Right ventricle myocardium inferior (tissue), 1 donor: ENCODE measurements at regions not wholly inside any gene's neighbourhood (a gene's known extent, or its start where the extent isn't known, plus 50 kb on each side); places are given as distances from the start of the nearest gene placed in this dataset.

Source experiments
- ATAC-seq: fragments of 200-7000 bp; cut with Tn5 transposase; one replicate; pipeline ENCODE4 v1.9.1; 2020; ENCODE audit warnings: mild to moderate bottlenecking, moderate library complexity
- DNase-seq: peaks from one replicate; pipeline ENCODE4 v3.0.0; 2021; ENCODE audit errors: missing footprints
- intact Hi-C: fragments of 100-400 bp; cut with DNase I; formaldehyde crosslinking; loops from one replicate; pipeline ENCODE4 v1.11.0; 2022
- donor health status: DM: no; HTN: yes; CAD: no; lungs with severe emphysema.

GRCh38 chr5:174315871-174316270 is 270.4 kb downstream of the NSG2 start:
- ATAC-seq (no peak), DNase-seq (no peak)
- intact Hi-C loops = loop anchor here (10.0 kb wide), 1 partner anchor 341 kb away; no protein-coding TSS in a partner anchor

GRCh38 chr5:174316326-174316725 is 270.8 kb downstream of the NSG2 start:
- ATAC-seq (no peak), DNase-seq (no peak)
- intact Hi-C loops = loop anchor here (10.0 kb wide), 1 partner anchor 342 kb away; no protein-coding TSS in a partner anchor

DNA sequence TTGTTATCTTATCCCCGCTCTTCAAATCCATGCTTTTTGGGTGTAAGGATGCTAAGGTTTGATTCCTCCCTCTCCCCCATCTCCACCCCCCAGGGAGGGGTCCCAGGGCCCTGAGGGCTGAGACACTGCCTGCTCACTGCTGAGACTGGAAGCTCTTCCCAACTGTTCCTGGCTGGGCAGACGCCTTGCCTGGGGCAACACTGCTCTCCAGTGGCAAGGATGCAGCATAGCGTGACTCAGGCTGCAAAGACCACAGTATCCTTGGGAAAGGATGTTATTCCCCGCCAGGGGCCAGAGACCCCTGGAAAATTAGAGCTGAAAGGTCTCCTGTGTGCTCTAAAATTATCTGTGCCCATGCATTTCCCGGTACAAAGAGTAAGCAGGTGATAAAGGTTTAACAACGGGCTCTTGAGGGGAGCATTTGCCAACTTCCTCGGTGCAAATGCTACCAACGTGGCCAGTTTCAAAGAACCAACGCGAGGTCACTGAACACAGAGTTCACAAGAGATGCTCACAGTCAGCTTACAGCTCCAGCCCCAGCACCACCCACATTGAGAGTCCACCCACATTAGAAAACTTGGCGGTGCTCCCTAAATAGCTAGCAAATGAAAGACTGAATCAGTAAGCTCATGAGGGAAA is 271.9 kb downstream of the NSG2 start:
- intact Hi-C loops = loop anchor here (1.0 to 10.0 kb wide), 2 partner anchors 272 to 343 kb away; partner anchors contain the start of gene NSG2
- peak; percentile 79 for ATAC-seq
- peak; percentile 68 for DNase-seq

DNA sequence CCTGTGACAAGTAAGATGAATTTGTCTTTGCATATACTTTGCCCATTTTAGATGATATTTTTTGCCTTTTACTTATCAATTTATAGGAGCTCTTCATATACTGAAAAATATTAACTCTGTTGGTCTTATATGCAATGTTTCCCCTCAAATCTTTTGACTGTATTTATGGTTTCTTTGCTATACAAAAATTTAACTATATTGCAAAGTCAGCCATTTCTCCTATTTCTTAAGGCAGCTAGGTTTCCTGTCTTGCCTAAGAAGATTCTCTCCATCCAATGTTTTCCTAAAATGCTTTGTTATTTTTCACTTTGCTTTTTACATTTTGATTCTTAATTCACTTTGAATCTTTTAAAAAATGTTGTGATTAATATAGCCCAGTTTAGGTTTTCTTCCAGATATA is 273.1 kb downstream of the NSG2 start:
- ATAC-seq = no peak
- intact Hi-C loops = loop anchor here (10.0 kb wide), 1 partner anchor 344 kb away; no protein-coding TSS in a partner anchor
- DNase-seq = no peak

- intact Hi-C loops = loop anchor here (10.0 kb wide), 1 partner anchor 345 kb away; no protein-coding TSS in a partner anchor
Measured at GRCh38 chr5:174319551-174319950, 274.0 kb downstream of the NSG2 start.

GRCh38 chr5:174320051-174320450 is 274.5 kb downstream of the NSG2 start:
- ATAC-seq (no peak), DNase-seq (no peak)
- intact Hi-C loops = no loop called here

More at GRCh38 chr5:174319551-174319950, 274.0 kb downstream of the NSG2 start:
- ATAC-seq = no peak
- no peak for DNase-seq

DNA sequence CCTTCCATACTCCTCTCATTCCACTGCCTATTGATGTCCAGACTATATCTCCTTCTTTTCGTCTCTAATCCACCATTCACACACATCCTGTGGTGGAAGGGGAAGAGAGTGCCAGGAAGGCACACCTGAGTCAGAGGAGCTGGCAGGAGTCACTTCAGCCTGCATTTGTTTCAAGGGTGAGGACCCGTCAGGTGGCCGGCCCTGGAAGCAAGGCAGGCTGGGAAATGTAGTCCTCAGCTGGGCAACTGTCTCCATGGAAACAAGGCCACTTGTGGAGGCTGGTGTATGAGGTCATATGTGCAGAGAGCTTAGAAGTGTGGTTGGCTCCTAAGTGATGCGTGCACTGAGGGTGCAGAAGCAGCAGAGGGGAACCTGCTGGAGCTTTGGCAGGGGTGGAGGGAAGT is 278.4 kb downstream of the NSG2 start:
- intact Hi-C loops = no loop called here
- no peak for ATAC-seq
- DNase-seq = peak; percentile 58

DNA sequence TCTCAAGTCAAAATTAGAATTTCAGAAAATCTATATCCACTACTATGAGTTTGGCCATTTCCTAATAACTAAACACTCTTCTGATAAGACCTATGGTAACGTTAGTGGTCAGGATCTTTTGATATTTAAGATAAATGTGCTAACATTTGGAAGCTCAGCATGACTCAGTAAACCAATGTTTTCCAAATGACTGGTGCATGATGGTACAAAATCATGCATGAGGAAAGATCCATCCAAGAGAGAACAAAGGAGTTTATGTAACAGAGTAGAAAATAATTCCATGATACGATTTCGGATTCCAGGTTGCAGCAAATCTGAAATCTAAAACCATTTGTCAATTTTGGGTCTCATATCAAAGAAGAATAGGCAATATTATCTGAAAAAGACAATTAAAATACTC is 279.2 kb downstream of the NSG2 start:
- intact Hi-C loops = loop anchor here (5.0 kb wide), 2 partner anchors 93 to 468 kb away; no protein-coding TSS in a partner anchor
- no peak for ATAC-seq
- DNase-seq = no peak

- ATAC-seq (no peak), DNase-seq (no peak)
- intact Hi-C loops = loop anchor here (5.0 kb wide), 2 partner anchors 92 to 467 kb away; no protein-coding TSS in a partner anchor
Measured at GRCh38 chr5:174325431-174325830, 279.9 kb downstream of the NSG2 start.

DNA sequence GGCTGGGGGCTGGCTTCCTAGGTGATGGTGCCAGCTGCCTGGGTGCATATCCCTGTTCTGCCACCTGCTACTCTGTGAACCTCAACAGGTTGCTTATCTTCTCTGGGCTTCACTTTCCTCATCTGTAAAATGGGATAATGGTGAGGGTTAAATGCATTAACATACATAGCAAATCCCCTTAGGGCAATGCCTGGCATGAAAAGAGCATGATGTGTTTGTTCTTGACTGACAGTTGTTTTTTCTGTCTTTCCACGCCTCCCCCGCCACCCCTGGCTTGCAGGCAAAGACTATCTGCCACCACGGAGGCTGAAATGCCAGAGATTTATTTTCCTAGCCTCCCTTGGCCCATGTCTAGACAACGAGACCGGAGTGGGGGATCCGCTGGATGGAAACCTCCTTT is 280.5 kb downstream of the NSG2 start:
- intact Hi-C loops = loop anchor here (5.0 kb wide), 2 partner anchors 91 to 466 kb away; no protein-coding TSS in a partner anchor
- no peak for ATAC-seq
- no peak for DNase-seq

- intact Hi-C loops = loop anchor here (5.0 kb wide), 2 partner anchors 91 to 466 kb away; no protein-coding TSS in a partner anchor
- DNase-seq = no peak
- ATAC-seq = no peak
Measured at GRCh38 chr5:174326372-174326771, 280.9 kb downstream of the NSG2 start.

GRCh38 chr5:174327317-174327864 is 281.9 kb downstream of the NSG2 start:
- intact Hi-C loops = loop anchor here (5.0 kb wide), 2 partner anchors 90 to 465 kb away; no protein-coding TSS in a partner anchor
- DNase-seq (peak; percentile 80), ATAC-seq (peak; percentile 42)

- intact Hi-C loops = loop anchor here (5.0 kb wide), 2 partner anchors 89 to 464 kb away; no protein-coding TSS in a partner anchor
- ATAC-seq = no peak
Measured at GRCh38 chr5:174327896-174328295, 282.4 kb downstream of the NSG2 start.

GRCh38 chr5:174328631-174329299 is 283.3 kb downstream of the NSG2 start:
- DNase-seq (no peak), ATAC-seq (no peak)
- intact Hi-C loops = loop anchor here (5.0 kb wide), 2 partner anchors 89 to 464 kb away; no protein-coding TSS in a partner anchor

More at GRCh38 chr5:174327896-174328295, 282.4 kb downstream of the NSG2 start:
- DNase-seq = peak; percentile 64

DNA sequence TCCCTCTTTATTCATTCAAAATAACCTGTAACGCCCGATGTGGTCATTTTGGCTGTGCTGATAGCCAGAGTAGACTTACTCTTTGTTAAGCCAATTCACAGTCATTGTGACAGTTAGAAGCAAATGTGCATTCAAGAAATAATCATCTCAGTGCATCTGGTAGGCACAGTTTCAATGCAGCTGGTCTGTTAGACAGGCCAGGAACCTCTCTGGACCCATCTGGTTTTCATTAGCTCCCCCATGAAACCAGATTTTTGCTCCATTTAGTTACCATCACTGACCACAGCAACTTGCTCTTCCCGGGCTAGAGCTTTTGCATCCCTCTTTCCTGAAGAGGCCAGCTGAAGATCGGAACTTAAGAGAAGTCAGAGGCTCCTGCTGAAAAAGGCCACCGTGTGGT is 284.2 kb downstream of the NSG2 start:
- ATAC-seq (no peak), DNase-seq (no peak)

DNA sequence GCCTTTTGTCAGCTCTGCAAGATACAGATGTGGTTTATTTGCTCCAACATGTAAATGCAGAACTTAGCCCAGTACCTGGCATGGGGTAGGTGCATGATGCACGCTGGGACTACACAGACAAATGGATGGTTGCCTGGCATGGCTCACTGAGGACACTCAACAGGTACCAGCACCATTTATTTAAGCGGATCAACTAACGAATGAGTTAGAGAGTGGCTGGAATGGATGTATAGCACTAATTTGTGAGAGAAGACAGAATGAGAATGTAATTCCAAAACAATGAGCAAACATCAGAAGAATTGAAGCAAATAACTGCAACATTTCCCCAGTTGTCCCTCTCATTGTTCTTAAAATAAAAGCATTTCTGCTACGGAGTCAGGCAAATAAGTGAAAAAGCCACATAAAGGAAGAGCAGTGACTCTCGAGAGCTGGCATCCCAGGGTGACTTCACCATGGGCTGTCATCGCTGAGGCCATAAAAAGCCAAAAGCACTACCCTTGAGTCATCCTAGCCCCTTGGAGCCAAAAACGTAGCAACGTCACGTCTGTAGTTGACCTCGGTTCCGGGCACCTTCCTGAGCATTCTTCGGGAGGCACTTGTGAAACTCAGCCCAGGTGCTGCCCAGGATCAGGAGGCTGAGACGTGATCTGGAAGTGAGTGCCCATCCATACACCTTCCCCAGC is 290.3 kb downstream of the NSG2 start:
- no peak for ATAC-seq
- no peak for DNase-seq
- intact Hi-C loops = no loop called here

More for the DNA sequence above, 284.2 kb downstream of the NSG2 start:
- intact Hi-C loops = loop anchor here (5.0 kb wide), 2 partner anchors 88 to 463 kb away; no protein-coding TSS in a partner anchor

DNA sequence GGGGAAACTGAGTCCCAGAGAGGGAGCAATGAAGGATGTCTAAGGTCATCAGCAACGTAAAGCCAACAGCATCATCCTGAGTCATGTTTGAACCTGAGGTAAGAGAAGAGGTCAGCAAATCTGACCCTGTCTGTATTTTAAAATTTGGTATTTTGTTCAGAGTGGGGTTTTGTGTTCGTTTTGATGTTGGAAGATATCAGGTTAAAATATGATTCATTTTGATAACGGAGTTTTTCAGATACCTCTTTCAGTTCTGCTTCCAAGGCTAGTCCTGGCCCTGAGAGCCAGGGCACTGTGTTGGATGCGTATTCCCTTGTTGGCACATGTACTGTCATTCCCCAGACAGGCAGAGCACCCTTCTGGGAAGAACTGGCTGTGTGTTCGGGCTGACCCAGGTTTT is 291.0 kb downstream of the NSG2 start:
- ATAC-seq (no peak), DNase-seq (no peak)
- intact Hi-C loops = no loop called here

DNA sequence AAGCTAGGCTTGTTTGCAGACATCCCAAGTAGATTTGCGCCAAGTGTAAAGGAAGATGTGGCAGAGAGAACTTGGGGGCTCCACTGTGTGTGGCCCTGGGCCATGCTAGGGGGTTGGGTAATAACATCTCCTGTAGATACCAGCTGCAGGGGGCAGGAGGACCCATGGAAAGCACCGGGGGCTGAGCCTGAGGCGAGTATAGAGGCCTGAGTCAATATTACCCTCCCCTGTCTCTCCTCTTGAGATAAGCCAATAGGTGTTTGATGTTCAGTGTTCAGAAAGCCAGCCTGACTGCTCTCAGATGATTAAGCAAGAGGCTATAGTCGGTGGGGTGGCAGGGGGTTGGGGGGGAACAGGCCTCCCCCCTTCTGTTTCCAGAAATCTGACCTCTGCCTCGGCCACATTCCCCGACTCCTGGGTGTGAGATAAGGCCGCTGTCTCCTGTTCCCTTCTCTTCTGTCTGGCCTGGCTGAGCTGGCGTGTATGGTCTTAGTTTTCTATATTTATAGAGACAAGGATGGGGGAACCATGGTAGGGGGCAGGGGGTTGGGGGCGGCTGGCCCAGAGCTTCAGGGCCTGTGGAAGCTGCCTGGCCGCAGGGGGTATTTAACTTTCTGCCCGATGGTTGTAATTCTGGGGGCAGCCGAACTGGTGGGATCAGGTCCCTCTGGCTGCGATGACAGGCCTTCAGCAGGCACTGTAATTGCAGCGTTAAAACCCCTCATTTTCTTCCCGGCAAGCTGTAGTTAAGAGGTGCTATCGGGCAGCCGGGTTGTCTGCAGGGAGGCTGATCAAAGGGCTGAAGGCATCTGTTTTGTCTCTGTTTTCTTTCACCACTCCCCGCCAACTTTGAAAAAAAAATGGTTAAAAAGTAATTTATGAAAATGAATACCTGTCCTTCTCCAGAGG is 292.0 kb downstream of the NSG2 start:
- ATAC-seq (no peak), DNase-seq (no peak)
- intact Hi-C loops = no loop called here
